NCI-H146 treated with DMSO at 0.1 percent for 48 hours (cell line): ENCODE measurements at regions not wholly inside any gene's neighbourhood (a gene's known extent, or its start where the extent isn't known, plus 50 kb on each side); places are given as distances from the start of the nearest gene placed in this dataset.
A peak's percentile ranks its signal among the peaks of the same experiment; 100 is the strongest.

Experiments used
- DNase-seq: peaks from one replicate; lab custom pipeline; 2025; ENCODE audit not compliant: unreplicated experiment; lab: John Stamatoyannopoulos, UW

GRCh38 chr4:173934201-173934600 lies 349.3 kb downstream of the FBXO8 start:
- no peak for DNase-seq

DNA sequence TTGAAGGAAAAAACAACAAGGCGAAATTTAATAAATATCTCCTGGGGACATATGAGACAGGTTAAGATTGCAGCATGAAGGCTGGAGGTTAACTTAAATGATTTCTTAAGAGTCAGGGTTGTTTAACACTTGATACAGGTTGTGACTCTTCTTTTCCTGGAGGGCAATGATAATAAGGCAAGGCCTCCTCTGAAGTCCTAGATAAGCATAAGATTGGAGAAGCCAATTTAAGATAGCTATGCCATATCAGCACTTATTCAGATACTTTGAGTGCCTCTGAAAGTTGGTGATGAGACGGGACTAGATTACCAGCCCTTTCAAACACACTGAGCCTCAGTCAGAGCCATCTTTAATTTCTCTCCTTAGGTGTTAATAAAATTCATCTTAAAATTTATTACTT lies 350.8 kb downstream of the FBXO8 start:
- no peak for DNase-seq

GRCh38 chr4:173930329-173930967 lies 353.0 kb downstream of the FBXO8 start:
- DNase-seq: peak; percentile 10

- no peak for DNase-seq
Measured at GRCh38 chr4:173929921-173930320, 353.5 kb downstream of the FBXO8 start.

- no peak for DNase-seq
Measured at GRCh38 chr4:173924561-173924960, 358.9 kb downstream of the FBXO8 start.

DNA sequence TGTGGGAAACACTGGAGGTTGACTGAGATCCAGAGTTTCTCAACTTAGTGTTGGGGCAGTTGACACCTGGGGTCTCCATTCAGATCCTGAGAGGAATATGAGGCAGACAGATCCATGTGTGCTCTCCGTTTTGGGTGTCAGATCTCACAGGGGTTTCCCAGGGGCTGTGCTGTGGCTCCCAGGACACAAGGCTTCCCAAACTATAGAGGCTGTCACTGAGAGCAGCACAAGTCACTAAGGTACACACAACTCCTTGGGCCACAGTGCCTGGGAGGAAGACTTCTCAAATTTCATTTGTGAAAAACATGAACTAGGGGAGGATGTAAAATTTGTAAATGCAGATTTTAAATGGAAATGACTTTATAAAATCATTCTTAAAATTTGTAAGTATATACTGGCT lies 363.6 kb downstream of the FBXO8 start:
- DNase-seq: no peak

- no peak for DNase-seq
Measured at GRCh38 chr4:173919196-173919595, 364.3 kb downstream of the FBXO8 start.

- DNase-seq: no peak
Measured at GRCh38 chr4:173917255-173917960, 366.1 kb downstream of the FBXO8 start.

GRCh38 chr4:173913496-173913895 lies 370.0 kb downstream of the FBXO8 start:
- DNase-seq: no peak

GRCh38 chr4:173912384-173912783 lies 371.1 kb downstream of the FBXO8 start:
- DNase-seq: no peak

DNA sequence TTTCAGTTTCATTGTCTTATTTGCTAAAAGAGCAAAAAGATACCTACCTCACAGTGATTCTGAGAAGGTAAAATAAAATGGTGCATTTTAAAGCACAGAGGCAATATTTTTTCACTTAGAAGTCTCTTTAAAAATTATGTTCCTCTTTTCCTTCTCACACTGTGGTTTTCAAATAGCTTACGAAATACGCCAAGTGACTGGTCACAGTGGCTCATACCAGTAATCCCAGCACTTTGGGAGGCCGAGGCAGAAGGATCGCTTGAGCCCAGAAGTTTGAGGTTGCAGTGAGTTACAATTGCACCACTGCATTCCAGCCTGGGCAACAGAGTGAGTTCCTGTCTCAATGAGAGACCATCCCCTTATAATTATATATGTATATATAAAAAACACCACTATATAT lies 372.6 kb downstream of the FBXO8 start:
- no peak for DNase-seq

DNA sequence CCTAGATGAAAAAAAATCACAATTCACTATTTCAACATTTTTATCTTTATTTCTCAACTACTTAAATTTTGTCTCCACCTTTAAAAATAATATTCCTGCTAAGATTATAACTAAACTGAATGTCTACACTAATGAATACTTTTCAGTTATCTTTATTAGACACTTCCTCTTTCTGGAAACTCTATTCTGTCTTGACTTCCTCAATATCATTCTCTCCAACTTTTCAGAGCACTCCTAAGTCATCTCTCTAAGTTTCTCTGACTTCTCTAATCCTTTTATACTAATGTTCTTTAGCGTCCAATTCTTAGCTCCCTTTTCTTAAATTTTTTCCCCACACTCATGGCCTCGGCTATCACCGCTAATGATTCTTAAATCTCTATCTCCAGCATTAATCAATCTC lies 374.2 kb downstream of the FBXO8 start:
- DNase-seq: no peak

- DNase-seq: no peak
Measured at GRCh38 chr4:173899813-173900212, 369.8 kb upstream of the HAND2 start.

- DNase-seq: no peak
Measured at GRCh38 chr4:173891072-173891471, 361.0 kb upstream of the HAND2 start.

- no peak for DNase-seq
Measured at GRCh38 chr4:173883821-173884220, 353.8 kb upstream of the HAND2 start.

GRCh38 chr4:173880897-173881296 lies 350.9 kb upstream of the HAND2 start:
- no peak for DNase-seq

- no peak for DNase-seq
Measured at GRCh38 chr4:173879509-173879908, 349.5 kb upstream of the HAND2 start.

DNA sequence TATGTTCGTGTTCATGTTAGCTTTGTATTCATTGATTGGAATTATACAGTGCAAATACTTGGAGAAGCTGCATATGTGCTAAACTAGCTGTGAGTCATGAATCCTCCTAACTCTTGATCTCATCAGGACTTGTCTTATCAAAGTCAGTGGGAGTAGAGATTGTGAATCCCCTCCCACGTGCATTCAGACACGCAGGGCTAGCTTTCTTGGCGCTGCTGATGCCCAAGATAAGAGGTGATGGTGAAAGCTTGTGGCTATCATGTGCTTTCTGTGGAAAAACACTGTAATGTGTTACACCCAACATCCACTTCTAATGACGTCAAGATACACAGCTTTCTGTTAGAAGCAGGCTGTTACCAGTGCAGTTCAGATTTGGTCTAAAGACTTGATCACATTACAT lies 348.7 kb upstream of the HAND2 start:
- DNase-seq: no peak

GRCh38 chr4:173871643-173872042 lies 341.6 kb upstream of the HAND2 start:
- DNase-seq: no peak

DNA sequence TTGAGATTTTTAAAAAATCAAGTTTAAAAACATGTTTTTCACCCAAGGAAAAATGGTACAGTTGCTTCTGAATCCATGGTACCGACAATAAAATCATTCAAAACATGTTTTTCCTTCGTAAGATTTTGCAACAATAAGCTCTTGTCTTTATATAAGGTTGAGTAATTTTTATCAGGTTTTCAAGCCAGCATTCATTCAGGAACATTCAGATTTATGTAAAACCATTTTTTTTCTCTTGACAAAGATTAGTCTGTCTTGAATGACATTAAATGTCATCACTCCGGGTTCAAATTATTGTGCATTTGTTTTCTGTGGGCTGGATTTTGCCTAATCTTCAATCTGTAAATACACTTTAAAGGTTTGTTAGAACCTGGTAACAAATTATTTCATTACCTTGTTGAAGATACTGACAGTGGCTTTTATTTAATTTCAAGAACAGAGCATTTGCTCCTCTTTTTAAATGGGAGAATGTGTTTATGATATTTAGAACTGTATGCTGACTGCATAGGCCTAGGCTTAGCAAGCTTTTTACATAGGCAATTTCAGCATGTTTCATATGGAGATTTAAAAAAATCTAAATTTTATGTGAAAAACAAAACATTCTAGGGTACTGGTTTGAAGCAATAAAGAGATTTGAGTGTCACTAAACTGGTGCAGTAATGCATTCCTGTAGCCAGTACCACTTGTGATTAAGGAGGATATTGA lies 336.4 kb upstream of the HAND2 start:
- no peak for DNase-seq

DNA sequence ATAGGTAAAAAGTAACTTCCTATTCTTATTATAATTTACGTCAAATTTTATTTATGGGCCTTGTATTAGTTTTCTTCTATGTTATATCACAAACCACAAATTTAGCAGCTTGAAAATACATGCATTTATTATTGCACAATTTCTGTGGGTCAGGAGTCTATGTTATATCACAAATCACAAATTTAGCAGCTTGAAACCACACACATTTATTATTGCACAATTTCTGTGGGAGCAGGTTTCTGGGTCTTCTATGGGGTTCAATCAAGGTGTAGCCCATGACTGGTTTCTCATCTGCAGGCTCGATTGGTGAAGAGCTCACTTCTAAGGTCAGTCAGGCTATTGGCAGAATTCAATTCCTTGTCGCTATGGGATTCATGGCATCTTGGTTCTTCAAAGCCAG lies 332.7 kb upstream of the HAND2 start:
- no peak for DNase-seq

GRCh38 chr4:173860094-173860493 lies 330.1 kb upstream of the HAND2 start:
- no peak for DNase-seq
